RKO (cell line): ENCODE measurements at regions not wholly inside any gene's neighbourhood (a gene's known extent, or its start where the extent isn't known, plus 50 kb on each side); places are given as distances from the start of the nearest gene placed in this dataset.
"Not testable (repeated sequence)": the region's sequence is repeated elsewhere in the genome, so short reads cannot be mapped to it uniquely, and the experiment has no call there.

Source experiments
- DNase-seq: peaks from one replicate; pipeline ENCODE4 v3.0.0-alpha.2; 2016; ENCODE audit warnings: low spot score

DNA sequence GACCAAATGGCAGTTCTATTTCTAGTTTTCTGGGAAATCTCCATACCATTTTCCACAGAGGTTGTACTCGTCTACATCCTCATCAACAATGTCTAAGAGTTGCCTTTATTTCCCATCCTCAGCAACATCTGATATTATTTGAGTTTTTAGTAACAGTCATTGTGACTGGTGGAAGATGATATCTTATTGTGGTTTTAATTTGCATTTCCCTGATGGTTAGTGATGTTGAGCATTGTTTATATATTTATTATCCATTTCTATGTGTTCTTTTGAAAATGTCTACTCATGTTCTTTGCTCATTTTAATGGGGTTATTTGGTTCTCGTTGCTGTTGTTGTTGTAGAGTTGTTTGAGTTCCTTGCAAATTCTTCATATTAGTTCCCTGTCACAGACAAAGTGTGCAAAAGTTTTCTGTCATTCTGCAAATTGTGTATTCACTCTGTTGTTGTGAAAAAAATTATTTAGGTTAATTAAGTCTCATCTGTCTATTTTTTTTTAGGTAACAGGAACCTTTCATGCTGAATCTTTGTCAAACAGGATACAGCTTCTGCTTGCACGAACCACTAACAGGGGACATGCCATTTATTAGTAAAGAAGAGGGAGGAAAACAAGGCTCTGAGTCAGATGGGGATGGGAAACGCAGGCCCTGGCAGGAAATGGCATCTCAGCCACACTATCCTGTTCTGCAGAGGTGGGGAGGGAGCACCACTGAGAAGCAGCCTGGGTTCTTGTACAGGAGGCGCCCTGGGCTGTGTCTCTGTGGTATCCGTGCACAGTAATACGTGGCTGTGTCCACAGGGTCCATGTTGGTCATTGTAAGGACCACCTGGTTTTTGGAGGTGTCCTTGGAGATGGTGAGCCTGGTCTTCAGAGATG lies 1196.7 kb downstream of the TMEM121 start:
- DNase-seq, result not testable (repeated sequence)

DNA sequence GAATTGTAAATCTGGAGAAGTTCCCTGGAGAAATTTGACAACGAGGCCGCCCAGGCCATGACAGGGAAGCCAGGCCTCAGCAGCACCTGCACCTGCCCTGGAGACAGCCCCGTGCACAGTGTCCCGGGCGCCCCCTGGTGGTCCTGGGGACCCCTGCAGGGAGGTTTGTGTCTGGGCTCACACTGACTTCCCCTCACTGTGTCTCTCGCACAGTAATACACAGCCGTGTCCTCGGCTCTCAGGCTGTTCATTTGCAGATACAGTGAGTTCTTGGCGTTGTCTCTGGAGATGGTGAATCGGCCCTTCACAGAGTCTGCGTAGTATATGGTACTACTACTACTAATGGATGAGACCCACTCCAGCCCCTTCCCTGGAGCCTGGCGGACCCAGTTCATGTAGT lies 1201.6 kb downstream of the TMEM121 start:
- not testable (repeated sequence) for DNase-seq

DNA sequence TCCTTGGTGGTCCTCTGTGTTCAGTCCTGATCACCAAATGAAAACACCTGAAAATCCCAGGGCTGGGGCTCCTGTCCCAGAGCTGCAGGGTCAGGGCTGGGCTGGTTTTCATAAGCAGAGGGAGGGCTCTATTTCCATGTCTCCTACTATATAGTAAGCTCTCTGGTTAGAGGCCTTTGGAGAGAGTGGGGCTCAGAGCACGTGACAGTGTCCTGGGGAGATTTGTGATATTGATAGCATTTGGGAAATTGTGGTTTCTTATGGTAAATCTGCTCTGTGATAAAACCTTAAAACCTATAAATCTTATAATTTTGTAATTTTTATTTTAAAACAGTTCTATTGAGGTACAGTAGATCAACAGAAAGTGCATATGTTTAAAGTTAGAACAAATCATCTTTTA lies 1202.2 kb downstream of the TMEM121 start:
- no peak for DNase-seq

DNA sequence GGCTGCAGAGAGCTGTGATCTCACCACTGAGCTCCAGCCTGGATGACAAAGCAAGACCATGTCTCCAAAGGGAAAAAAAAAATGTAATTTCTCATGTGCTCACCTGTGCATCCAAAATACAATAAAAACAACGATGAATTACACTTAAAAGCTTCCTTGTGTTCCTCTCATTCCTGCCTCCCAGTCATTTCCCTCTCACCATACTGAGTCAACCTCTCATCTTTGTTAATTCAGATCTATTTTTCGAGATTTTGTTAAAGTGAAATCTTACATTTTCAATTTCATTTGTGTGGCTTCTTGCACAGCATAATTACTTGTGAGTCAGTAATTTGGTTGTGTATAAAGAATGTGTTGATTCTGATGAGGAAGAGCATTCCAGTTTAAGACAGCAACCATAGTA lies 1203.2 kb downstream of the TMEM121 start:
- DNase-seq, result no peak

DNA sequence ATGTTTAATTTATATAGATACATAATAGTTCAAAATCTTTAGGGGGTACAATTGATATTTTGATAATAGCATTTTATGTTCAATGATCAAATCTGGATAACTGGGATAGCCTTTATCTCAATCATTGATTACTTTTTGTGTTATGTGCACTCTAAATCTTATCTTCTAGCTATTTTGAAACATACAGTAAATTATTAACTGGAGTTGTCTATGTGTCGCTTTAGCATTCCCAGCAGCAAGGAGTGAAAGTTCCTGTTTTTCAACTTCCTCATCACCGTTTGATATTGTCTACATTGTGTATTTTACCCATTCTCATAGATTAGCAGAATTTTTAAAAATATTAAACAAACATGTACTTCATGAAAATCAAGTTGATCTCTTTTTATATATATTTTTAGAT lies 1207.4 kb downstream of the TMEM121 start:
- no peak for DNase-seq

DNA sequence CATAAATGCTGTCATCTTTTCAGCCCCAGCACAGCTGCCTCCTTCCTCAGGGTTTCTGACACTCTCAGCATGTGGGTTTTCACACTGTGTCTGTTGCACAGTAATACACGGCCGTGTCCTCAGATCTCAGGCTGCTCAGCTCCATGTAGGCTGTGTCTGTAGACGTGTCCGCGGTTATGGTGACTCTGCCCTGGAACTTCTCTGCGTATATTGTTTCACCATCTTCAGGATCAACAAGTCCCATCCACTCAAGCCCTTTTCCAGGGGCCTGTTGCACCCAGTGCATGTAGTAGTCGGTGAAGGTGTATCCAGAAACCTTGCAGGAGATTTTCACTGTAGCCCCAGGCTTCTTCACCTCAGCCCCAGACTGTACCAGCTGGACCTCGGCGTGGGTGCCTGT lies 1210.6 kb downstream of the TMEM121 start:
- no peak for DNase-seq

DNA sequence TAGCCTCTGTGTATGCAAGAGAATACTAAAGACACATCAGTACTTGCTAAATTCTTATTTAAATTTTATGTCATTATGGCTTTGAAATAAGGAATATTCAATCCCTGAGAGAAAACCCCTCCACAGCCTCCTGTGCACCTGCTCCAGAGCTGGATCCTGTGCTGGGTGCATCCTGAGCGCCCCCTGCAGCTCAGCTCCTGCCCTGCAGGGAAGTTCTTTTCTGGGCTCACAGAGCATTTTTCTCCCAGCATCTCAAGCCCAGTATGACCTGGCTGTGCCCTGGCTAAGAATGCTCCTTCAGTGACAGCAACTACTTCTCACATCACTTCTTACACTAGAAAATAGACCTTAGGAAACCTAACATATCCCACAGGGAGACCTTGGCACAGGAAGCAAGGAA lies 1211.7 kb downstream of the TMEM121 start:
- DNase-seq, result no peak

DNA sequence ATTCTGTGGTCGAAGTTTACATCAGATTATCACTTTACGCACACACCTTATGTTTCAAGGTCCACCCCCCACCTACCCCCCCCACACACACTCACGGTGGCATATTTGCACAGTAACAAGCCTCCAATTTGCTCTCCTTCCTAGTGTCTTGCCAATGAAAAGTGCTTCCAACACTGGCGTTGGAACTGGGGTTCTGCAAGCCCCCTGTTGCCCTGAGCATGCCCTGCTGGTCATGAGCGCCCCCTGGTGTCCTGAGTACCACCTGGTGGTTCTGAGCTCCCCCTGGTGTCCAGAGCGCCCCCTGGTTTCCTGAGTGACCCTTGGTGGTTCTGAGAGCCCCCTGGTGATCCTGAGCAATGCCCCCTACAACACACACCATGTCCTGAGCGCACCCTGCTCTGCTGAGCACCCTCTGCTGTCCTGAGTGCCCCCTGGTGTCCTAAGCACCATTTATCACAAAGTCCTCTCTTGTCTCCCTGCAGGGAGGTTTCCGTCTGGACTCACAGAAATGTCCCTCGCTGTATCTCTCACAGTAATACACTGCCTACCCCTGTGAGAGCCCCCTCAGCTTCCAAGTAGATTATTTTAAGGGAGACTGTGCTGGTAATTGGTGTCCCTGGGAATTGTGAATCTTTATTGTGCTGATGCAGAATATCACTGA lies 1212.3 kb downstream of the TMEM121 start:
- DNase-seq, result not testable (repeated sequence)

DNA sequence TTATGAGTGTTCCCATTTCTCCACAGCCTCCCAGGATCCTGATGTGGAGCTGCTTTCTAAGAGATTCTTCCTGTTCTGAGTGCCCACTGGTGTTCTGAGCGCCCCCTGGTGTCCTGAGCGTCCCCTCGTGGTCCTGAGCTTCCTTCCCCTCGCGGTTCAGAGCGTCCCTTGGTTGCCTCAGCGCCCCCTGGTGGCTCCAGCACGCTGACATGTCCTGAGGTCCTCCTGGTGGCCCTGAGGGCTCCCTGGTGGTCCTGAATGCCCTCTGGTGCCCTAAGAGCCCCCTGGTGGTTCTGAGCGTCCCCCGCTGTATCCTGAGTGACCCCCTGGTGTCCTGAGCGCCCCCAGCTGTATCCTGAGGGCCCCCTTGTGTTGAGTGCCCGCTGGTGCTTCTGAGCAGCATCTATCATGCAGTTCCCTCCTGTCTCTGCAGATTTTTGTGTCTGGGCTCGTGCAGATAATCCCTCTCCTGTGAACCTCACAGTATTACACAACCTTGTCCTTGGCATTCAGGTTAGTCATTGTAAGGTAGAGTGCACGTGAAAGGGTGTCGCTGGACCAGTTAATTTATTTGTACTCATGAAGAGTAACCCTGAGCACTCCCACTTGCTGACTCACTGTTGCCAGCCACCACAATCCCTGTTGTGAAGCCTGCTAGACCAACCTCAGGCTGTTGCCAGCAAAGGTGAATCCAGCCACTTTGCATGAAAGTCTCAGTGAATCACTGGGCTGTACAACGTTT lies 1214.9 kb downstream of the TMEM121 start:
- DNase-seq, result not testable (repeated sequence)

DNA sequence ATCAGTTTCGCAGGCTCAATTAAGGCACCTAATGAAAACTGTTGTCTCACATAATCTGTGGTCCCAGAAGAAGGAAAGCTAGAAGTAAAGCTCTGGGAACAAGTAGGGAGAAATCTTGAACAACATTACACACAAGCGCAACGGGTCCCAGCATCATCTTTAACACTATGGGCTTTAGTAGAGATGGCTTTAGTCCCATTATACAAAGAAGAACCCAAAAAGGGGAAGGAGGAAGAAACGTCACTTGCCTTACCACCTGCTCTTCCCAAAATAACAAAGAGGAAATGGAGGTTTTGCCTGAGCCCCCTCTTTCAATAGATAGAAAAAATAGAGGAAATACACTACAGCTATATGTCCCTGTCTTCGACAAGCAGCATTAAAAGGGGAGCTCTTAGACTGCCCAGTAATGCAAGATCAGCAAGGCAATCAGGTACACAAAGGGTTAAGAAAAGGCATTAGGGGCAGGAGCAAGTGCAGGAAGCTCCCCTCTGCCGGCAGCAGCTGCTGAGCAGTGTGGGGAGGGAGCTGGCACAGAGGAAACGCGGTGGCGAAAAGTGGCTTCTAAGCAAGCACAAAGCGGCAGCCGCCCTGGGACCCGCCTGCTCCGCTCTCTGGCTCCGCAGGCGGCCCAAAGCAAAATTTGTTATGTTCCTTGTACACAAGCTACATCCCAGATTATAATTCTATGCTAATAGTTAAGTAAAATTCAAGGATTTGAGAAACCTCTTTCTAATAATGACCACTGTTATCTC lies 1218.8 kb downstream of the TMEM121 start:
- not testable (repeated sequence) for DNase-seq

DNA sequence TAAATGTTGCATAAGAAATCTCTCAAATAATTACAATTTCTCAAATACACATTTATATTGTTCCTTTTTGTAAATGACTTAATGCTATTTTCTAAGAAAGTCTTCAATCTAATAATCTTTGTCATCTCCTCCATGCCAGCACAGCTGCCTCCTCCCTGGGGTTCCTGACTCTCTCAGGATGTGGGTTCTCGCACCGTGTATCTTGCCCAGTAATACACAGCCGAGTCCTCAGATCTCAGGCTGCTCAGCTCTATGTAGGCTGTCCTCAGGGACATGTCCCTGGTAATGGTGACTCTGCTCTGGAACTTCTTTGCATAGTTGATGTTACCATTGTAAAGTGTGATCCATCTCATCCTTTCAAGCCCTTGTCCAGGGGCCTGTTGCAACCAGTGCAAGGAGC lies 1223.7 kb downstream of the TMEM121 start:
- not testable (repeated sequence) for DNase-seq

DNA sequence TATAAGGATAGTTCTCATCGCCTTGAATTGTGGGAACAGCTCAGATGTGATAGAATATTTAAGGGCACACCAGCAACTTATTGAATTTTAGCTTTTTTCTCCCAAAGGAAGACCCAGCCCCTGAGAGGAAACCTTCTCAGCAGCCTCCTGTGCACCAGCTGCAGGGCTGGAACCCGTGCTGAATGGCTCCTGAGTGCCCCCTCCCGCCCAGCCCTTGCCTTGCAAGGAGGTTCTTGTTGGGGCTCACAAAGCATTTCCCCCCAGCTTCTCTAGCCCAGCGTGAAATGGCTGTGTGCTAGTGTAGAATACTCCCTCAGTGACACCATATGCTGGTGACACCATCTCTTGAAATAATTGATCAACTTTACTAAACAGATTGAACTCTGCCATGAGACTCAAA lies 1227.4 kb downstream of the TMEM121 start:
- DNase-seq, result not testable (repeated sequence)

DNA sequence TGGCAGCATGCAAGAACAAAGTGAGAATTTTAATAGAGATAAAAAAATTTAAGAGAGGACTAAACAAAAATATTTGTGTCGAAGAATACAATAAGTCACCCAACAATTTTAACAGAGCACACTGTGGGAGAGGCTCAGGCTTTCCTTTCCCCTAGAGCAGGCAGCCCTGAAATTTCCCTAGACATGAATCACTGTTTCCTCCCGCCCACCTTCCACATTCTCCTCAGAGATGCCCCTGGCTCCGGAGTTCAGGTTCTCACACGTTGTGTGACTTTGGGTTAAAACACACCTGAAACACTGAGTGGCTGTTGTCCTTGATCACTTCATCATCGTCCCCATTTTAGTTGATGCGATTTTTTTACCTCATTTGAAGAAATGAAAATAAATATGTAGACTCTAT lies 1231.1 kb downstream of the TMEM121 start:
- DNase-seq, result not testable (repeated sequence)

DNA sequence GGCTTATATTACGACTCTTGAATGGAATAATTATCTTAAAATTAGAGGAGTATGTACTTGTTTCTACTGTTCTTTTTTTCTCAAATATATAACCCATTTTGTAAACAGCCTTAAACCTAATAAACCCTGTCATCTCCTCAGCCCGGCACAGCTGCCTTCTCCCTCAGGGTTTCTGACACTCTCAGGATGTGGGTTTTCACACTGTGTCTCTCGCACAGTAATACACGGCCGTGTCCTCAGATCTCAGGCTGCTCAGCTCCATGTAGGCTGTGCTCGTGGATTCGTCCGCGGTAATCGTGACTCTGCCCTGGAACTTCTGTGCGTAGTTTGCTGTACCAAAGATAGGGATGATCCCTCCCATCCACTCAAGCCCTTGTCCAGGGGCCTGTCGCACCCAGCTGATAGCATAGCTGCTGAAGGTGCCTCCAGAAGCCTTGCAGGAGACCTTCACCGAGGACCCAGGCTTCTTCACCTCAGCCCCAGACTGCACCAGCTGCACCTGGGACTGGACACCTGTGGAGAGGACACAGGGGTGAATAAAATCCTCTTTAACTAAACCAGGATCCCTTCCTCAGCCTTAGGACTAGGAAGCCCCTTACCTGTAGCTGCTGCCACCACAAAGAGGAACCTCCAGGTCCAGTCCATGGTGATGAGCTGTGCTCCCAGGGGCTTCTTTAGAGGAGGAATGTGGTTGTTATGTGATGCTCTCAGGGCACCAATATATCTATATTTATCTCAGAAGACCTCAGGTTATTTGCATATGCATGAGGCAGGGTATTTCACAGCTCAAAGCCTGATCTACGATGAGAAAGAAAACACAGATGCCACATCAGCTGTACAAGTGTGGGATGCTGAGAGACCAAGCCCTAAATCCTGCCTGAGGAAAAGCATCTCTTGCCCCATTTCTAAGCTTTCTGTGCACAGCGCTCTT lies 1235.8 kb downstream of the TMEM121 start:
- DNase-seq, result not testable (repeated sequence)

DNA sequence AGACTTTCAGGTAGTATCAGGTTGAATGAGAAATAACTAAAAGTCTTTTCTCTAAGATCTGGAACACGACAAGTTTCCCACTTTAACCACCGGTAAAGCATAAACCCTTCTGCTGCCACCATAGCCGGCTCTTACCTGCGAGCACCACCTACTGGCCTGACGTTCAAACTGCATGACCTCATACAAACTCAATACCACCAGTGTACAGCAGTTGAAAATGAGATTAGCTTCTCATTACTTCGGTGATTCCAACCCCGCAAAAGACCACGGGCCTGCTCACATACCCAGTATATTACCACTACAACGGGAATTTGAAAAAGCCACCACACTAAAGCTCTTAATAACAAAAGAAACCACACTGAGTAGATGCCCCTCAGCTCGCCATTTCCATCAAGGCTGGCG lies 1238.6 kb downstream of the TMEM121 start:
- DNase-seq, result not testable (repeated sequence)

DNA sequence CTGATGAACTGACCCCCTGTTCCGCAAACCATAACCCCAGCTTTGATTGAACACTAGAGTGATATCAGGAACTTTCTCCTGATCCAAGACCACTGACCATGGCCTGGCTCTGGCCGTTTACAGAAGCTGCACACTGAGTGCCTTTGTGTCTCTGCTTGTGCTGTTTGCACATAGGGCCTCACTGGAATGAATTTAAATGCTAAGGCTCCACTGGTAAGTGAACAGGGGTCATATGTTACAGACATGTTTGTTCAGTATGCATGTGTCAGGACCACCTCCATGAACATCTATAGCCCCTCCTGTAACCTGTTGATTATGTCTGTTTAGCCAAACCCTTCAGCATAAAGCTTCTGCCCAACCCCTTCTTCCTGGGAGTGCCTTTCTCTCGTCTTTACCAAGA lies 1239.8 kb downstream of the TMEM121 start:
- DNase-seq, result no peak

DNA sequence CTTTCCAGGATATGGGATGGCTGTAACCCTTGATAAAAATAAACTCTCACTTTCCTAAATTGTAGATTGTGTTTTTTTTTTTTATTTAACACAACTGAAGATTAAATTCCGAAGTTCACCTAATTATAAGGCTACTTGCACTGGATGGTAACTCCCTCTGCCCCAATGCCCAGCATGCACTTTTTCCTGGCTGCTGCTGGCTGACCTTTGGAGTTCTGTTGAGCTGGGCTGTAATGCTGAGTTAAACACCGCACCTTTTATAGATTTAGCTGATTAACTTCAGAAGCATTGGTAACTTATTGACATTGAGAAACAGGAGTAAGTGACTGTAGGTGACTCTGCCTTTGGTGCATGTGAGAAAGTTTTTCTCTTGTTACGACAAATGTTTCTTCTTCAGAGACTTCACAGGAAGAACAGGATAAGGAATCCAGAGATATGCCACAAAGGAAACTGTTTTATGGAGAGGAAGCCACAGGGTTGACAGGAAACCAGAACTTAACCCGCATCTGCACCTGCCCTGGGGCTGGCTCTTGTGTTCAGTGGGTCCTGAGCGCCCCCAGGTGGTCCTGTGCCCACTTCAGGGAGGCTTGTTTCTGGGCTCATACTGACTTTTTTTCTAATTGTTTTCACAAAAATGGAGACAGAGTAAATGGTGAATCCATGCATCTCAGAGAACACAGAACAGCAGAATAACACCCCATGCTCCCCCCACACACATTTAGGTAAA lies 1240.3 kb downstream of the TMEM121 start:
- not testable (repeated sequence) for DNase-seq

DNA sequence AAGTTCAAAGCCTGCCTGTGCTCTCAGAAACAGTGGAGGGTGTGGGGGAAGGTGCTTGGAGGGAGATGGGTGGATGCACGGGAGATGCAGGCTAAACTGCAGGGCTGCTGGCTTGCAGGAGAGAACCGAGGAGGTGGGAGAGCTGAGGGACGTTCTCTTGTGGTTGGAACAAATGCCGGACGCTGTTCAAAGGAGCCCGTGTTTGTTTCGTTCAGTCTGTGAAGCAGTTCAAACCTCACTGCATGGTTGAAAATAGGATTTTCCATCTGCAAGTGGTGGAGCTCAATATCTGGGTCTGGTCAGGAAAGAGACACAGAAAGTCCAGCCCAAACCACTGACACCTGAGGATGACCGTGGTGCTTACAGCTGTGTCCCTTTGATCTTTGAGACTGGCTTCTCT lies 1241.8 kb downstream of the TMEM121 start:
- DNase-seq, result not testable (repeated sequence)

DNA sequence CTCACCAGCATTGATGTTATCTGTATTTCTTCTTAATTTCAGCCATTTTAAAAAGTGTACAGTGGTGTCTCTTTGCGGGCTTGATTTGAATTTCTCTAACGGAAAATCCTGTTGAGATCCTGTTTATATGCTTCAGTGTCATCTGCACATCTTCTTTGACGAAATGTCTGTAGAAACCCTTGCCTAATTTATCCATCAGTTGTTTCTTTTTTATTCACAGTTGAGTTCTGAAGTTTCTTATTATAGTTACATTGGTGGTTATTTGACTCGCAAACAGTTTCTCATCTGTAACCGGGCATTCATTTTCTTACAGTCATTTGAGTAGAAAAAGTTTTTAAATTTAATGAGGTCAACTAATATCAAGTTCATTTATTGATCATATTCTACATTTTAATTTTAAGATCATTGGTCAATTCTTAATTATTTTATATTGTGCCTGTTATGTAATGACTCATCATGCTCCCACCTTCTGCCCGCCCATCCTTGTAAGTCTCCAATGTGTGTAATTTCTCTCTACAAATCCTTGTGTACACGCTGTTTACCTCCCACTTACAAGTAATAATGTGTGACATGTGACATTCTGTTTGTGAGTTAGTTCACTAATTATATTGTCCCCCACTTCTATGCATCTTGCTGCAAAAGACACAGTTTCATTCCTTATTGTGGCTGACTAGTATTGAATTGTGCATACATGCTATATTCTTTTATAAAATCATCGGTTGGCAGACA lies 1242.8 kb downstream of the TMEM121 start:
- DNase-seq, result not testable (repeated sequence)
